ENCODE measurements at regions not wholly inside any gene's neighbourhood (a gene's known extent, or its start where the extent isn't known, plus 50 kb on each side); places are given as distances from the start of the nearest gene placed in this dataset.

- 44 to 50% methylated on average over 3 of the region's 3 CpGs for WGBS, 2 donors
- H3K4me3 ChIP-seq (ENCODE audit: low read depth, poor library complexity, severe bottlenecking) = no peak overlapping the region
- no peak for TF ChIP-seq POLR2A (IDR thresholded peaks at IDR 0.05)
- TF ChIP-seq CTCF (IDR thresholded peaks at IDR 0.05) = no peak
- DNase-seq (ENCODE audit: low spot score in 2 of 2) = no peak
- intact Hi-C loops (cut with DNase I; ENCODE audit: low total_unique reads) = no loop called here
These were observed 365.6 kb upstream of the SLC10A2 start for GRCh38 chr13:103431856-103432255.

- DNase-seq (ENCODE audit: low spot score in 2 of 2) = no peak
- intact Hi-C loops (cut with DNase I; ENCODE audit: low total_unique reads) = no loop called here
- H3K4me3 ChIP-seq (ENCODE audit: low read depth, poor library complexity, severe bottlenecking) = no peak overlapping the region
- WGBS, 2 donors = 77 to 81% methylated on average over 4 of the region's 4 CpGs
- no peak for TF ChIP-seq POLR2A (IDR thresholded peaks at IDR 0.05)
- no peak for TF ChIP-seq CTCF (IDR thresholded peaks at IDR 0.05)
These were observed 364.2 kb upstream of the SLC10A2 start for GRCh38 chr13:103430368-103430767.

- WGBS, 2 donors = 52 to 64% methylated on average over 4 of the region's 4 CpGs
These were observed 343.8 kb upstream of the SLC10A2 start for GRCh38 chr13:103410002-103410401.

GRCh38 chr13:103406967-103407366 is 340.8 kb upstream of the SLC10A2 start:
- 77 to 80% methylated on average over 5 of the region's 5 CpGs for WGBS, 2 donors
- intact Hi-C loops (cut with DNase I; ENCODE audit: low total_unique reads) = no loop called here
- no peak overlapping the region for H3K4me3 ChIP-seq (ENCODE audit: low read depth, poor library complexity, severe bottlenecking)
- TF ChIP-seq CTCF (IDR thresholded peaks at IDR 0.05) (no peak), POLR2A (IDR thresholded peaks at IDR 0.05) (no peak)
- DNase-seq (ENCODE audit: low spot score in 2 of 2) = no peak

More at GRCh38 chr13:103410002-103410401, 343.8 kb upstream of the SLC10A2 start:
- no peak for DNase-seq (ENCODE audit: low spot score in 2 of 2)
- TF ChIP-seq CTCF (IDR thresholded peaks at IDR 0.05) = no peak
- TF ChIP-seq POLR2A (IDR thresholded peaks at IDR 0.05) = no peak
- no peak overlapping the region for H3K4me3 ChIP-seq (ENCODE audit: low read depth, poor library complexity, severe bottlenecking)
- intact Hi-C loops (cut with DNase I; ENCODE audit: low total_unique reads) = no loop called here

- no peak overlapping the region for H3K4me3 ChIP-seq (ENCODE audit: low read depth, poor library complexity, severe bottlenecking)
- intact Hi-C loops (cut with DNase I; ENCODE audit: low total_unique reads) = no loop called here
- DNase-seq (ENCODE audit: low spot score in 2 of 2) = no peak
- TF ChIP-seq CTCF (IDR thresholded peaks at IDR 0.05) = no peak
- no peak for TF ChIP-seq POLR2A (IDR thresholded peaks at IDR 0.05)
- 60 to 74% methylated on average over 2 of the region's 2 CpGs for WGBS, 2 donors
These were observed 339.1 kb upstream of the SLC10A2 start for GRCh38 chr13:103405297-103405696.

- 30 to 37% methylated on average over 1 of the region's 1 CpG for WGBS, 2 donors
- TF ChIP-seq POLR2A (IDR thresholded peaks at IDR 0.05) (no peak), CTCF (IDR thresholded peaks at IDR 0.05) (no peak)
- no peak for DNase-seq (ENCODE audit: low spot score in 2 of 2)
- intact Hi-C loops (cut with DNase I; ENCODE audit: low total_unique reads) = no loop called here
- H3K4me3 ChIP-seq (ENCODE audit: low read depth, poor library complexity, severe bottlenecking) = no peak overlapping the region
These were observed 337.6 kb upstream of the SLC10A2 start for GRCh38 chr13:103403814-103404213.

Data from lower leg skin (tissue), 4 donors.